ENCODE measurements at regions not wholly inside any gene's neighbourhood (a gene's known extent, or its start where the extent isn't known, plus 50 kb on each side); places are given as distances from the start of the nearest gene placed in this dataset.
"Not testable (repeated sequence)": the region's sequence is repeated elsewhere in the genome, so short reads cannot be mapped to it uniquely, and the experiment has no call there.

DNA sequence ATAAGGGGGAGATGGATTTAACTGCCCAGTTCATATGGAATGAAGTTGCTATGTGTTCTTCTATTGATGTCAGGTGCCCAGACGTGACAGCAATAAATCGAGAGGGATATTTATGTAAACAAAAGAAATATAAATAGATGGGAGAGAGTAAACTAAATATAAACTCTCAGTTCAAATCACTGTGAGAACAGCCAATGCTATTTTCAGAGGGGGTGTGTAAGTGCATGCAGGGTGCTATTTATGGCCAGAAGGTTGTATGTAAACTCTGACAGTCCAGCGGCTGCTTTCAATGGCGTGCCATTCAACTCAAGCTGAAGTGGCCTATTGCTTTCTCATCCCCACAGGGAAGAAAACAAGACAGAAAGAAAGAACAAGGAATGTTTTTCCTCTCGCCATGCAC is 127.2 kb downstream of the KCNA5 start:
- Mint-ChIP-seq H3K27me3 (ENCODE audit: unreplicated experiment) (no peaks in the 10 kb centered on the region), H3K36me3 (ENCODE audit: unreplicated experiment) (no peaks in the 10 kb centered on the region), H3K4me1 (ENCODE audit: unreplicated experiment) (peaks cover 6% of the 10 kb centered on the region), H3K9me3 (ENCODE audit: unreplicated experiment) (no peaks in the 10 kb centered on the region), H3K4me3 (ENCODE audit: unreplicated experiment) (no peak overlapping the region), H3K27ac (ENCODE audit: unreplicated experiment) (no peak overlapping the region)
- TF ChIP-seq, protein P1, sequence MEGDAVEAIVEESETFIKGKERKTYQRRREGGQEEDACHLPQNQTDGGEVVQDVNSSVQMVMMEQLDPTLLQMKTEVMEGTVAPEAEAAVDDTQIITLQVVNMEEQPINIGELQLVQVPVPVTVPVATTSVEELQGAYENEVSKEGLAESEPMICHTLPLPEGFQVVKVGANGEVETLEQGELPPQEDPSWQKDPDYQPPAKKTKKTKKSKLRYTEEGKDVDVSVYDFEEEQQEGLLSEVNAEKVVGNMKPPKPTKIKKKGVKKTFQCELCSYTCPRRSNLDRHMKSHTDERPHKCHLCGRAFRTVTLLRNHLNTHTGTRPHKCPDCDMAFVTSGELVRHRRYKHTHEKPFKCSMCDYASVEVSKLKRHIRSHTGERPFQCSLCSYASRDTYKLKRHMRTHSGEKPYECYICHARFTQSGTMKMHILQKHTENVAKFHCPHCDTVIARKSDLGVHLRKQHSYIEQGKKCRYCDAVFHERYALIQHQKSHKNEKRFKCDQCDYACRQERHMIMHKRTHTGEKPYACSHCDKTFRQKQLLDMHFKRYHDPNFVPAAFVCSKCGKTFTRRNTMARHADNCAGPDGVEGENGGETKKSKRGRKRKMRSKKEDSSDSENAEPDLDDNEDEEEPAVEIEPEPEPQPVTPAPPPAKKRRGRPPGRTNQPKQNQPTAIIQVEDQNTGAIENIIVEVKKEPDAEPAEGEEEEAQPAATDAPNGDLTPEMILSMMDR (IDR thresholded peaks at IDR 0.05), result no peak
- no peak for DNase-seq (ENCODE audit: extremely low spot score, unreplicated experiment)

DNA sequence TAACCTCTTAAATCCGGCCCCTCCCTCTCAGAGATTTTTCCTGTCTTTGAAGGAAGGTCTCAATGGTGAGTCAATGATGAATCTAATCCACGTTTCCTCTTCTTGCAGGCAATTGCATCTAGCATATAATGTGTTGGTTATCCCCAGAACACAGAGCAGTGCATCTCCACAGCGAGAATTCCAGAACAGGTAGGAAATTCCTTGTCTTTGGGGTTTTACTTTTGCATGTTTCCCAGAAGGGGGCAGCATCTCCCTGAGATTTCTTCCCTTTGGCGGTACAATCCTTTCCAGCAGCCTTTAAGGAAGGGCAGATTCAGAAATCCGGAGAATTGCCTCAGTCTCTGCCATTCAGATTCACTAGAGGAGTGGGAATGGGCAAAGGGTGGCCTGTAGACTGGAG is 128.0 kb downstream of the KCNA5 start:
- H3K4me3 Mint-ChIP-seq (ENCODE audit: unreplicated experiment), result no peak overlapping the region

DNA sequence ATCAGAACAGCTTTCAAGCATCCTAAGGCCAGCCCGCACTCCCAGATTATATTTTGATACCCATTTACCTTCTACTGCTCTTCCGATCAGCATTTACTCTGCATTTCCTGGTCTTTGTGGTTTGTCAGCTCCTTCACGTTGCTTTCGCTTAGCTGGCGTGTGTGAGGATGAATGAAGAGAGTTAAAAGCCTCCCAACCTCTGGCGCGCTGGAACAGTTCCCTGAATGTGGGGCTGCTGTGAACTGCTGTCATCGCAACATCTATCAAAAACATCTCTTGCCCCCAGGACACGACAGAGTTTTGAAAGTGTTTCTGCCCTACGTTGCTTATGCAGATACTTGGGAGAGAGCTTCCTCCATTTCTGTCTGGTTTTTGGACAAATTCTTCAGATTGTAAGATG is 129.2 kb downstream of the KCNA5 start:
- Mint-ChIP-seq H3K4me1 (ENCODE audit: unreplicated experiment) (no peaks in the 10 kb centered on the region), H3K27me3 (ENCODE audit: unreplicated experiment) (no peaks in the 10 kb centered on the region), H3K4me3 (ENCODE audit: unreplicated experiment) (no peak overlapping the region), H3K27ac (ENCODE audit: unreplicated experiment) (no peak overlapping the region), H3K36me3 (ENCODE audit: unreplicated experiment) (no peaks in the 10 kb centered on the region), H3K9me3 (ENCODE audit: unreplicated experiment) (no peaks in the 10 kb centered on the region)
- TF ChIP-seq, protein P1 (IDR thresholded peaks at IDR 0.05), result no peak
- DNase-seq (ENCODE audit: extremely low spot score, unreplicated experiment), result no peak

More for the DNA sequence above, 128.0 kb downstream of the KCNA5 start:
- TF ChIP-seq, protein P1 (IDR thresholded peaks at IDR 0.05), result peak; percentile 59
- Mint-ChIP-seq H3K27me3 (ENCODE audit: unreplicated experiment) (no peaks in the 10 kb centered on the region), H3K36me3 (ENCODE audit: unreplicated experiment) (no peaks in the 10 kb centered on the region), H3K27ac (ENCODE audit: unreplicated experiment) (no peak overlapping the region), H3K9me3 (ENCODE audit: unreplicated experiment) (no peaks in the 10 kb centered on the region), H3K4me1 (ENCODE audit: unreplicated experiment) (peaks cover 6% of the 10 kb centered on the region)
- DNase-seq (ENCODE audit: extremely low spot score, unreplicated experiment), result no peak

DNA sequence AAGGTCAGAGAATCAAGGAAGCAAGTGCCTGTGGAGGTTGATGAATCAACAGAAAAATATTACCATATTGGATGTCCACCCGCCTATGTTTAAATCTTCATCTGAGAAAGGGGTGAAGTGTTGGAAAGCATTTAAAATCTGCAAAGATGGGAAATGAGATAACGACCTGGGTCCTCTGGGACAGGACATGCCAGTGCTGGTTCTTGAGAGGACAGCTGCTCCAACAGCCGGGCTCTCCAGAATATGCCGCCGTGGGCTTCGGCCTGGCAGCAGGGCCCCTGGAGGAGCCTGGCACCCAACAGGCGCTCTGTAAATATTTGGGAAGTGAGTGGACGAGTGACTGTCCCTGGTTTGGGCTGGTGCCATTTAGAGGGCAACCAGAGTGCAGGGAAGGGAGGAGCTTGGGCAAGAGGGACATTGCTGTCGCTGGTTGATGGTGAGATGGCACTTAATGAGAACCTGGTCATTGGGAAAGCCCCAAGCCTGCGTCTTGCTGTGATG is 129.9 kb downstream of the KCNA5 start:
- H3K27ac Mint-ChIP-seq (ENCODE audit: unreplicated experiment), result no peak overlapping the region
- TF ChIP-seq, protein P1 (IDR thresholded peaks at IDR 0.05), result no peak
- no peak for DNase-seq (ENCODE audit: extremely low spot score, unreplicated experiment)
- no peak overlapping the region for H3K4me3 Mint-ChIP-seq (ENCODE audit: unreplicated experiment)
- no peaks in the 10 kb centered on the region for H3K36me3 Mint-ChIP-seq (ENCODE audit: unreplicated experiment)
- H3K27me3 Mint-ChIP-seq (ENCODE audit: unreplicated experiment), result peaks cover 1% of the 10 kb centered on the region
- no peaks in the 10 kb centered on the region for H3K4me1 Mint-ChIP-seq (ENCODE audit: unreplicated experiment)
- H3K9me3 Mint-ChIP-seq (ENCODE audit: unreplicated experiment), result no peaks in the 10 kb centered on the region

DNA sequence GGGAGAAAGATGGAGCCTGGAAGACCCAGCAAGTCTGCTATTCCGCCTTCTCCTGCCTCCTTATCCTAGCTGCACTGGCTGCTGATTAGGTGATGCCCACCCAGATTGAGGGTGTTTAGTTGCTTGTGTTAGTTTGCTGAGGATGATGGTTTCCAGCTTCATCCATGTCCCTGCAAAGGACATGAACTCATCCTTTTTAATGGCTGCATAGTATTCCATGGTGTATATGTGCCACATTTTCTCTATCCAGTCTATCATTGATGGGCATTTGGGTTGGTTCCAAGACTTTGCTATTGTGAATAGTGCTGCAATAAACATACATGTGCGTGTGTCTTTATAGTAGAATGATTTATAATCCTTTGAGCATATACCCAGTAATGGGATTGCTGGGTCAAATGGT is 131.7 kb downstream of the KCNA5 start:
- H3K27me3 Mint-ChIP-seq (ENCODE audit: unreplicated experiment), result peaks cover 10% of the 10 kb centered on the region
- H3K4me1 Mint-ChIP-seq (ENCODE audit: unreplicated experiment); H3K27ac Mint-ChIP-seq (ENCODE audit: unreplicated experiment); DNase-seq (ENCODE audit: extremely low spot score, unreplicated experiment); H3K9me3 Mint-ChIP-seq (ENCODE audit: unreplicated experiment); H3K4me3 Mint-ChIP-seq (ENCODE audit: unreplicated experiment); H3K36me3 Mint-ChIP-seq (ENCODE audit: unreplicated experiment): not testable (repeated sequence)

DNA sequence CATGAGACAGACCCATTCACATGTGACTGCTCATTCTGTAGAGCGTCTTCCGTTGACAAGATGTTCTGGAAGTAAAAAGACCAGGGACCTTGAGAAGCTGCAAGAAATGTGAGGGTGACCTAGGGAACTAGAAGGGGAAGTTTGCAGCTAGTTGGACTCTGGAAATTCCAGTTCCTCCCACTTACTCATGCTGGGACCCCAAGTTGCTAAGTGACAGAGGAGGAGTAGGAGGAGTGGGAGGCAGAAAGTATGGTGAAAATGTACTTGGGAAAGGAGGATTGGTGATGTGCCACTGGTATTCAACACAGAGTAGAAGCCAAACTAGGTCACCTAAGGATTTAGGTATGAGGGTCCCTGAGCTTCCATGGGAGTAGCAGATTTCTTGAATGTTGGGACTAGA is 132.4 kb downstream of the KCNA5 start:
- Mint-ChIP-seq H3K27me3 (ENCODE audit: unreplicated experiment) (peaks cover 10% of the 10 kb centered on the region), H3K9me3 (ENCODE audit: unreplicated experiment) (no peaks in the 10 kb centered on the region), H3K4me1 (ENCODE audit: unreplicated experiment) (no peaks in the 10 kb centered on the region), H3K4me3 (ENCODE audit: unreplicated experiment) (no peak overlapping the region), H3K27ac (ENCODE audit: unreplicated experiment) (no peak overlapping the region), H3K36me3 (ENCODE audit: unreplicated experiment) (no peaks in the 10 kb centered on the region)
- no peak for DNase-seq (ENCODE audit: extremely low spot score, unreplicated experiment)
- TF ChIP-seq, protein P1 (IDR thresholded peaks at IDR 0.05), result no peak

Data from osteocyte (in vitro differentiated cells).